Epithelial cell of proximal tubule (primary cell): ENCODE measurements at regions not wholly inside any gene's neighbourhood (a gene's known extent, or its start where the extent isn't known, plus 50 kb on each side); places are given as distances from the start of the nearest gene placed in this dataset.

Experiments used
- DNase-seq: peaks from one replicate; pipeline ENCODE4 v3.0.0-alpha.2; 2011; ENCODE audit warnings: low read depth
- H3K4me3 ChIP-seq: 2 replicates; pipeline ENCODE4 v1.5.1; 2011; ENCODE audit warnings: low read depth, mild to moderate bottlenecking, low read length
- CTCF ChIP-seq: conservative IDR thresholded peaks from 2 replicates; pipeline ENCODE4 v1.5.1; 2012; ENCODE audit warnings: low read depth, mild to moderate bottlenecking, low read length

- no peak overlapping the region for H3K4me3 ChIP-seq
- no peak for DNase-seq
- TF ChIP-seq CTCF = no peak
Measured at GRCh38 chr4:17288151-17288550, 223.7 kb downstream of the QDPR start.

- no peak for DNase-seq
- no peak overlapping the region for H3K4me3 ChIP-seq
- no peak for TF ChIP-seq CTCF
Measured at GRCh38 chr4:17286752-17287460, 225.0 kb downstream of the QDPR start.

- no peak overlapping the region for H3K4me3 ChIP-seq
- no peak for TF ChIP-seq CTCF
- DNase-seq = no peak
Measured at GRCh38 chr4:17285747-17286146, 226.1 kb downstream of the QDPR start.

GRCh38 chr4:17284323-17285175 lies 227.3 kb downstream of the QDPR start:
- no peak overlapping the region for H3K4me3 ChIP-seq
- no peak for TF ChIP-seq CTCF
- DNase-seq = no peak

GRCh38 chr4:17283832-17284231 lies 228.1 kb downstream of the QDPR start:
- no peak for TF ChIP-seq CTCF
- H3K4me3 ChIP-seq = no peak overlapping the region
- DNase-seq = no peak

- H3K4me3 ChIP-seq = no peak overlapping the region
- no peak for TF ChIP-seq CTCF
- no peak for DNase-seq
Measured at GRCh38 chr4:17283251-17283650, 228.6 kb downstream of the QDPR start.
